B cell (primary cell): ENCODE measurements at regions not wholly inside any gene's neighbourhood (a gene's known extent, or its start where the extent isn't known, plus 50 kb on each side); places are given as distances from the start of the nearest gene placed in this dataset.

Source experiments
- CTCF ChIP-seq: fragments of 200-600 bp; IDR thresholded peaks from one replicate; pipeline ENCODE4 v1.8.0; 2022; ENCODE audit warnings: antibody characterized with exemption, mild to moderate bottlenecking
- EZH2 ChIP-seq: IDR thresholded peaks from 2 replicates; pipeline ENCODE4 v1.6.1; 2012; ENCODE audit warnings: borderline replicate concordance, low read depth, mild to moderate bottlenecking, moderate library complexity, low read length; ENCODE audit not compliant: insufficient read depth, poor library complexity, severe bottlenecking

- TF ChIP-seq CTCF (no peak), EZH2 (no peak)
Measured at GRCh38 chr4:83959160-83959559, 423.3 kb downstream of the GPAT3 start.
